Nephron progenitor cell (in vitro differentiated cells): ENCODE measurements at regions not wholly inside any gene's neighbourhood (a gene's known extent, or its start where the extent isn't known, plus 50 kb on each side); places are given as distances from the start of the nearest gene placed in this dataset.

ENCODE experiments used
- DNase-seq: peaks from one replicate; pipeline ENCODE4 v3.0.0; 2021
- H3K27ac Mint-ChIP-seq: 2 replicates; pipeline ENCODE4 v1.8.0; 2021; ENCODE audit warnings: mild to moderate bottlenecking, moderate library complexity, mixed read lengths
- H3K27me3 Mint-ChIP-seq: 2 replicates; pipeline ENCODE4 v1.8.0; 2021; ENCODE audit warnings: mild to moderate bottlenecking, low read depth, mixed read lengths; ENCODE audit not compliant: poor library complexity
- H3K36me3 Mint-ChIP-seq: 2 replicates; pipeline ENCODE4 v1.8.0; 2021; ENCODE audit warnings: low read depth, mixed read lengths
- H3K4me1 Mint-ChIP-seq: 2 replicates; pipeline ENCODE4 v1.8.0; 2021; ENCODE audit warnings: mixed read lengths
- H3K4me3 Mint-ChIP-seq: 2 replicates; pipeline ENCODE4 v1.8.0; 2021; ENCODE audit warnings: mild to moderate bottlenecking, moderate library complexity, mixed read lengths
- H3K9me3 Mint-ChIP-seq: 2 replicates; pipeline ENCODE4 v1.8.0; 2021; ENCODE audit warnings: mild to moderate bottlenecking, moderate library complexity, mixed read lengths
- CTCF ChIP-seq: fragments of 200-600 bp; sonication (generic); IDR thresholded peaks from 2 replicates; pipeline ENCODE4 v1.5.0; 2021; ENCODE audit warnings: antibody characterized with exemption

- Mint-ChIP-seq H3K36me3 (no peaks in the 10 kb centered on the region), H3K4me3 (no peak overlapping the region), H3K27ac (no peak overlapping the region), H3K27me3 (no peaks in the 10 kb centered on the region), H3K9me3 (no peaks in the 10 kb centered on the region), H3K4me1 (no peaks in the 10 kb centered on the region)
- TF ChIP-seq CTCF: no peak
- DNase-seq: no peak
These were observed 60.9 kb upstream of the DSEL start for GRCh38 chr18:67577386-67577785.

- Mint-ChIP-seq H3K4me1 (no peaks in the 10 kb centered on the region), H3K4me3 (no peak overlapping the region), H3K27me3 (no peaks in the 10 kb centered on the region), H3K36me3 (no peaks in the 10 kb centered on the region), H3K9me3 (no peaks in the 10 kb centered on the region), H3K27ac (no peak overlapping the region)
- TF ChIP-seq CTCF: no peak
- no peak for DNase-seq
These were observed 58.2 kb upstream of the DSEL start for GRCh38 chr18:67574749-67575148.

- no peak for DNase-seq
- Mint-ChIP-seq H3K27ac (no peak overlapping the region), H3K4me1 (no peaks in the 10 kb centered on the region), H3K36me3 (no peaks in the 10 kb centered on the region), H3K4me3 (no peak overlapping the region), H3K9me3 (no peaks in the 10 kb centered on the region), H3K27me3 (no peaks in the 10 kb centered on the region)
- TF ChIP-seq CTCF: no peak
These were observed 51.6 kb upstream of the DSEL start for GRCh38 chr18:67568166-67568565.
